AG04450 (cell line): ENCODE measurements at regions not wholly inside any gene's neighbourhood (a gene's known extent, or its start where the extent isn't known, plus 50 kb on each side); places are given as distances from the start of the nearest gene placed in this dataset.

Source experiments
- CTCF ChIA-PET: fragments of 300-600, 350-600 bp; formaldehyde crosslinking; extraction: SDS; loops from one replicate; lab custom pipeline; 2022; ENCODE audit warnings: antibody characterized with exemption, inconsistent platforms; lab: Charles Lee
- POLR2A ChIA-PET: fragments of 350-600 bp; formaldehyde crosslinking; extraction: SDS; loops from one replicate; lab custom pipeline; 2021; ENCODE audit warnings: antibody characterized with exemption, inconsistent platforms; lab: Yijun Ruan, JAX
- DNase-seq: peaks from one replicate; pipeline ENCODE4 v3.0.0-alpha.2; 2011; ENCODE audit warnings: low read depth, low spot score
- H3K27ac ChIP-seq: one replicate; pipeline ENCODE4 v1.5.1; 2012; ENCODE audit warnings: low read depth, low read length, control low read depth
- H3K27me3 ChIP-seq: one replicate; pipeline ENCODE4 v1.6.0; 2012; ENCODE audit warnings: low read length; ENCODE audit not compliant: control insufficient read depth, insufficient read depth
- H3K4me3 ChIP-seq: 2 replicates; pipeline ENCODE4 v1.5.1; 2011; ENCODE audit warnings: mild to moderate bottlenecking, low read depth, low read length, control low read depth
- H3K9me3 ChIP-seq: 2 replicates; pipeline ENCODE4 v1.5.1; 2012; ENCODE audit warnings: low read length; ENCODE audit not compliant: control insufficient read depth, insufficient read depth
- CTCF ChIP-seq: IDR thresholded peaks from 2 replicates; pipeline ENCODE4 v1.5.1; 2011; ENCODE audit warnings: low read depth, low read length, control low read depth, inconsistent platforms

- TF ChIP-seq CTCF = no peak
- no peaks in the 10 kb centered on the region for H3K27me3 ChIP-seq
- ChIA-PET POLR2A (no interaction called here), CTCF (no interaction called here)
- peaks cover 6% of the 10 kb centered on the region for H3K9me3 ChIP-seq
- H3K27ac ChIP-seq = no peak overlapping the region
- no peak overlapping the region for H3K4me3 ChIP-seq
- no peak for DNase-seq
These were observed 332.0 kb upstream of the GRM7 start for GRCh38 chr3:6528951-6529350.

- Histone ChIP-seq H3K9me3 (peaks cover 6% of the 10 kb centered on the region), H3K27ac (no peak overlapping the region), H3K27me3 (no peaks in the 10 kb centered on the region), H3K4me3 (no peak overlapping the region)
- DNase-seq = no peak
- no peak for TF ChIP-seq CTCF
- ChIA-PET POLR2A (no interaction called here), CTCF (no interaction called here)
These were observed 329.8 kb upstream of the GRM7 start for GRCh38 chr3:6531153-6531552.

- no peak for TF ChIP-seq CTCF
- Histone ChIP-seq H3K4me3 (no peak overlapping the region), H3K9me3 (no peaks in the 10 kb centered on the region; the same call in 1 of the 2 replicates), H3K27ac (no peak overlapping the region), H3K27me3 (no peaks in the 10 kb centered on the region)
- no peak for DNase-seq
- ChIA-PET POLR2A (no interaction called here), CTCF (no interaction called here)
These were observed 328.8 kb upstream of the GRM7 start for GRCh38 chr3:6532101-6532500.

- Histone ChIP-seq H3K27ac (no peak overlapping the region), H3K9me3 (peaks cover 17% of the 10 kb centered on the region), H3K4me3 (no peak overlapping the region), H3K27me3 (no peaks in the 10 kb centered on the region)
- no peak for DNase-seq
- CTCF ChIA-PET = no interaction called here
- TF ChIP-seq CTCF = no peak
- POLR2A ChIA-PET = no interaction called here
These were observed 319.9 kb upstream of the GRM7 start for GRCh38 chr3:6540981-6541380.

GRCh38 chr3:6542795-6543194 is 318.1 kb upstream of the GRM7 start:
- Histone ChIP-seq H3K4me3 (no peak overlapping the region), H3K9me3 (peaks cover 17% of the 10 kb centered on the region), H3K27me3 (no peaks in the 10 kb centered on the region), H3K27ac (no peak overlapping the region)
- POLR2A ChIA-PET = no interaction called here
- TF ChIP-seq CTCF = no peak
- CTCF ChIA-PET = no interaction called here
- no peak for DNase-seq
